ENCODE measurements at regions not wholly inside any gene's neighbourhood (a gene's known extent, or its start where the extent isn't known, plus 50 kb on each side); places are given as distances from the start of the nearest gene placed in this dataset.

DNA sequence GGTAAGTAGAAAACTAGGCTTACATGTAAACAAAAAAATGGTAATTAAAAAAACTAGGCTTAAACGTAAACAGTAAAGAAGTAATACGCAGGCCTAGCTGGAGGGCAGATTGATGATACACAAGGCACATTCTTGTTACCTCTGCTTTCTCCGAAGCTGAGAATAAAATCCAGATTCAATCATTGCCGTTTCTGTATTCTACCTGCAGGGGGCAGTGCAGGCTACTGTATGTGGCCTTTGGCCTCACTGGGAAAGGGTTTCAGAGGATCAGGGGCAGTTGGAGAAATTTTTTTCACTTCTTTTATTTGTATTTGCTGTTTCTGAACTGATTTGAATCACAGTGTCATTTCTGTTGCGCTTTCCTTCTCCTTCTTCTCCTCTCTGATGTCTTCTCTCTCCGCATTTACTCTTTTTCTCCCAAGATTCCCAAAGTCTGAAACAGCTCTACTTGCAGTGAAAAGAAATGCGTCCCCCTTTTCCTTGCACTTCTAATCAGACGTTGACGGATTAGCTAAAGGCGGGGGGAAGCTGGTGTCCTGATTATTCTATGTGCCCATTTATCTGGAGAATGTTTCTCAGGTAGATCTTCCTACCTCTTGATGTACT is 67.1 kb upstream of the MCTP2 start:
- no peak for DNase-seq (ENCODE audit: low spot score)
- ATAC-seq (ENCODE audit: low read depth): peak; percentile 66
- Histone ChIP-seq H3K9me3 (ENCODE audit: severe bottlenecking) (no peaks in the 10 kb centered on the region), H3K27me3 (ENCODE audit: insufficient read depth, poor library complexity, severe bottlenecking) (no peaks in the 10 kb centered on the region), H3K36me3 (ENCODE audit: low read depth) (no peaks in the 10 kb centered on the region), H3K4me3 (ENCODE audit: severe bottlenecking) (no peak overlapping the region), H3K4me1 (ENCODE audit: insufficient read depth, poor library complexity, severe bottlenecking) (no peaks in the 10 kb centered on the region), H3K27ac (ENCODE audit: poor library complexity, severe bottlenecking) (no peak overlapping the region)
- TF ChIP-seq, protein P1, sequence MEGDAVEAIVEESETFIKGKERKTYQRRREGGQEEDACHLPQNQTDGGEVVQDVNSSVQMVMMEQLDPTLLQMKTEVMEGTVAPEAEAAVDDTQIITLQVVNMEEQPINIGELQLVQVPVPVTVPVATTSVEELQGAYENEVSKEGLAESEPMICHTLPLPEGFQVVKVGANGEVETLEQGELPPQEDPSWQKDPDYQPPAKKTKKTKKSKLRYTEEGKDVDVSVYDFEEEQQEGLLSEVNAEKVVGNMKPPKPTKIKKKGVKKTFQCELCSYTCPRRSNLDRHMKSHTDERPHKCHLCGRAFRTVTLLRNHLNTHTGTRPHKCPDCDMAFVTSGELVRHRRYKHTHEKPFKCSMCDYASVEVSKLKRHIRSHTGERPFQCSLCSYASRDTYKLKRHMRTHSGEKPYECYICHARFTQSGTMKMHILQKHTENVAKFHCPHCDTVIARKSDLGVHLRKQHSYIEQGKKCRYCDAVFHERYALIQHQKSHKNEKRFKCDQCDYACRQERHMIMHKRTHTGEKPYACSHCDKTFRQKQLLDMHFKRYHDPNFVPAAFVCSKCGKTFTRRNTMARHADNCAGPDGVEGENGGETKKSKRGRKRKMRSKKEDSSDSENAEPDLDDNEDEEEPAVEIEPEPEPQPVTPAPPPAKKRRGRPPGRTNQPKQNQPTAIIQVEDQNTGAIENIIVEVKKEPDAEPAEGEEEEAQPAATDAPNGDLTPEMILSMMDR (IDR thresholded peaks at IDR 0.05; ENCODE audit: poor library complexity, severe bottlenecking): peak; percentile 98

GRCh38 chr15:94162939-94163338 is 68.4 kb upstream of the MCTP2 start:
- Histone ChIP-seq H3K9me3 (ENCODE audit: severe bottlenecking) (no peaks in the 10 kb centered on the region), H3K4me3 (ENCODE audit: severe bottlenecking) (no peak overlapping the region), H3K27ac (ENCODE audit: poor library complexity, severe bottlenecking) (no peak overlapping the region), H3K4me1 (ENCODE audit: insufficient read depth, poor library complexity, severe bottlenecking) (no peaks in the 10 kb centered on the region), H3K36me3 (ENCODE audit: low read depth) (no peaks in the 10 kb centered on the region), H3K27me3 (ENCODE audit: insufficient read depth, poor library complexity, severe bottlenecking) (no peaks in the 10 kb centered on the region)
- ATAC-seq (ENCODE audit: low read depth): no peak
- TF ChIP-seq, protein P1 (IDR thresholded peaks at IDR 0.05; ENCODE audit: poor library complexity, severe bottlenecking): no peak
- DNase-seq (ENCODE audit: low spot score): no peak

GRCh38 chr15:94154255-94154654 is 77.1 kb upstream of the MCTP2 start:
- no peaks in the 10 kb centered on the region for H3K9me3 ChIP-seq (ENCODE audit: severe bottlenecking)
- no peak overlapping the region for H3K27ac ChIP-seq (ENCODE audit: poor library complexity, severe bottlenecking)
- TF ChIP-seq, protein P1 (IDR thresholded peaks at IDR 0.05; ENCODE audit: poor library complexity, severe bottlenecking): peak; percentile 23
- DNase-seq (ENCODE audit: low spot score) (no peak), ATAC-seq (ENCODE audit: low read depth) (no peak)
- H3K4me1 ChIP-seq (ENCODE audit: insufficient read depth, poor library complexity, severe bottlenecking): no peaks in the 10 kb centered on the region
- no peaks in the 10 kb centered on the region for H3K27me3 ChIP-seq (ENCODE audit: insufficient read depth, poor library complexity, severe bottlenecking)
- H3K36me3 ChIP-seq (ENCODE audit: low read depth): no peaks in the 10 kb centered on the region
- H3K4me3 ChIP-seq (ENCODE audit: severe bottlenecking): no peak overlapping the region

GRCh38 chr15:94145046-94145445 is 86.3 kb upstream of the MCTP2 start:
- no peaks in the 10 kb centered on the region for H3K27me3 ChIP-seq (ENCODE audit: insufficient read depth, poor library complexity, severe bottlenecking)
- no peaks in the 10 kb centered on the region for H3K4me1 ChIP-seq (ENCODE audit: insufficient read depth, poor library complexity, severe bottlenecking)
- ATAC-seq (ENCODE audit: low read depth) (no peak), DNase-seq (ENCODE audit: low spot score) (no peak)
- H3K36me3 ChIP-seq (ENCODE audit: low read depth): no peaks in the 10 kb centered on the region
- no peak overlapping the region for H3K27ac ChIP-seq (ENCODE audit: poor library complexity, severe bottlenecking)
- TF ChIP-seq, protein P1 (IDR thresholded peaks at IDR 0.05; ENCODE audit: poor library complexity, severe bottlenecking): no peak
- H3K4me3 ChIP-seq (ENCODE audit: severe bottlenecking): no peak overlapping the region
- no peaks in the 10 kb centered on the region for H3K9me3 ChIP-seq (ENCODE audit: severe bottlenecking)

GRCh38 chr15:94141802-94142201 is 89.6 kb upstream of the MCTP2 start:
- no peak for DNase-seq (ENCODE audit: low spot score)
- H3K36me3 ChIP-seq (ENCODE audit: low read depth): no peaks in the 10 kb centered on the region

More at GRCh38 chr15:94141802-94142201, 89.6 kb upstream of the MCTP2 start:
- Histone ChIP-seq H3K4me3 (ENCODE audit: severe bottlenecking) (no peak overlapping the region), H3K27ac (ENCODE audit: poor library complexity, severe bottlenecking) (no peak overlapping the region), H3K27me3 (ENCODE audit: insufficient read depth, poor library complexity, severe bottlenecking) (peaks cover 4% of the 10 kb centered on the region), H3K4me1 (ENCODE audit: insufficient read depth, poor library complexity, severe bottlenecking) (no peaks in the 10 kb centered on the region), H3K9me3 (ENCODE audit: severe bottlenecking) (no peaks in the 10 kb centered on the region)
- TF ChIP-seq, protein P1 (IDR thresholded peaks at IDR 0.05; ENCODE audit: poor library complexity, severe bottlenecking): no peak
- ATAC-seq (ENCODE audit: low read depth): no peak

Data from RWPE2 (cell line).